Neural cell (in vitro differentiated cells): ENCODE measurements at regions not wholly inside any gene's neighbourhood (a gene's known extent, or its start where the extent isn't known, plus 50 kb on each side); places are given as distances from the start of the nearest gene placed in this dataset.
A peak's percentile ranks its signal among the peaks of the same experiment; 100 is the strongest.

Source experiments
- H2AFZ ChIP-seq: fragments of 200-600, 300-800 bp; sonication (generic), shearing (Covaris generic); 2 replicates; pipeline ENCODE4 v1.6.0; 2014; ENCODE audit warnings: low read depth, mild to moderate bottlenecking, antibody characterized with exemption, low read length, moderate library complexity
- H3F3A ChIP-seq: fragments of 200-600 bp; shearing (Covaris generic); 2 replicates; pipeline ENCODE4 v1.6.1; 2016; ENCODE audit warnings: mild to moderate bottlenecking, moderate library complexity, mixed read lengths, antibody characterized with exemption, low read length; ENCODE audit not compliant: insufficient read depth, poor library complexity, severe bottlenecking
- H3K27ac ChIP-seq: fragments of 200-600, 300-800 bp; sonication (generic), shearing (Covaris generic); 2 replicates; pipeline ENCODE4 v1.5.1; 2014; ENCODE audit warnings: mild to moderate bottlenecking, low read length, moderate library complexity
- H3K27me3 ChIP-seq: fragments of 300-800, 200-600 bp; sonication (generic), shearing (Covaris generic); 2 replicates; pipeline ENCODE4 v1.6.0; 2014; ENCODE audit warnings: mild to moderate bottlenecking, low read depth, low read length, moderate library complexity; ENCODE audit not compliant: insufficient read depth
- H3K36me3 ChIP-seq: fragments of 300-800, 200-600 bp; sonication (generic), shearing (Covaris generic); 2 replicates; pipeline ENCODE4 v1.5.1; 2014; ENCODE audit warnings: mild to moderate bottlenecking, antibody characterized with exemption, low read length, moderate library complexity; ENCODE audit not compliant: insufficient read depth
- H3K4me2 ChIP-seq: fragments of 300-800, 200-600 bp; sonication (generic), shearing (Covaris generic); 2 replicates; pipeline ENCODE4 v1.6.0; 2014; ENCODE audit warnings: mild to moderate bottlenecking, low read length
- H3K4me3 ChIP-seq: fragments of 300-800, 200-600 bp; sonication (generic), shearing (Covaris generic); 2 replicates; pipeline ENCODE4 v1.5.1; 2014; ENCODE audit warnings: mild to moderate bottlenecking, low read length, moderate library complexity
- H3K79me2 ChIP-seq: fragments of 200-600 bp; shearing (Covaris generic); replicated peaks from 2 replicates; pipeline ENCODE4 v1.6.0; 2014; ENCODE audit warnings: mild to moderate bottlenecking, low read length, moderate library complexity; ENCODE audit not compliant: insufficient read depth
- H3K9ac ChIP-seq: fragments of 300-800, 200-600 bp; sonication (generic), shearing (Covaris generic); 2 replicates; pipeline ENCODE4 v1.6.1; 2016; ENCODE audit warnings: mild to moderate bottlenecking, low read length, mixed read lengths
- H3K9me2 ChIP-seq: fragments of 200-600 bp; shearing (Covaris generic); 2 replicates; pipeline ENCODE4 v1.6.1; 2016; ENCODE audit warnings: mild to moderate bottlenecking, low read length, mixed read lengths; ENCODE audit not compliant: insufficient read depth
- H3K9me3 ChIP-seq: fragments of 200-600, 300-800 bp; sonication (generic), shearing (Covaris generic); 2 replicates; pipeline ENCODE4 v1.6.1; 2016; ENCODE audit warnings: mild to moderate bottlenecking, mixed run types, low read length, moderate library complexity, mixed read lengths
- H4K20me1 ChIP-seq: fragments of 200-600 bp; shearing (Covaris generic); 2 replicates; pipeline ENCODE4 v1.6.1; 2016; ENCODE audit warnings: mild to moderate bottlenecking, mixed run types; ENCODE audit not compliant: insufficient read depth
- EP300 ChIP-seq: fragments of 450-650 bp; conservative IDR thresholded peaks from 2 replicates; pipeline ENCODE4 v1.6.1; 2014; ENCODE audit warnings: antibody characterized with exemption, mild to moderate bottlenecking, moderate library complexity; ENCODE audit not compliant: poor library complexity, severe bottlenecking
- POLR2AphosphoS5 ChIP-seq: IDR thresholded peaks from 2 replicates; pipeline ENCODE4 v1.6.1; 2012
- RAD21 ChIP-seq: fragments of 450-650 bp; conservative IDR thresholded peaks from 2 replicates; pipeline ENCODE4 v1.6.1; 2014; ENCODE audit warnings: antibody characterized with exemption, mild to moderate bottlenecking, moderate library complexity
- SMC3 ChIP-seq: fragments of 450-650 bp; conservative IDR thresholded peaks from 2 replicates; pipeline ENCODE4 v1.6.1; 2014; ENCODE audit warnings: antibody characterized with exemption, mild to moderate bottlenecking, moderate library complexity; ENCODE audit not compliant: poor library complexity
- TAF1 ChIP-seq: IDR thresholded peaks from 2 replicates; pipeline ENCODE4 v1.6.1; 2012; ENCODE audit warnings: low read depth
- TF ChIP-seq, protein P1 (sequence below): IDR thresholded peaks from 2 replicates; pipeline ENCODE4 v1.6.1; 2012; ENCODE audit warnings: borderline replicate concordance

DNA sequence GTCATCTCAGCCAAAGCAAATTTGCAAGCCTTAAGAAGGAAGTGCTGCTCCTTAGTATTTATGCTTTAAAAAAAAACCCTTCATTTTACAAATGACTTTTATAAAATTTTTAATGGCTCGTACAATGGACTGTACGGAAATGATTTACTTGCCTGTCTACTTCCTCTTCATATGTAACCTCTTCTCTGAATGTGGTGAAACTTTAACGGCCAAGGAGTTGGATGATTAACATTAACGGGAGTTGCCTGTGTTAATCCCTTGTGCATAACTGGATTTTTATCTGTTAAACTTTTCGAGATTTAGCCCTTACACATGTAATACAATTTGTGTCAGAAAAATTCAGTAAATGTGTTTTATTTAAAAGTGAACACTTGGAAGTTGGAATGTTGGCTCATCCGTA, 429.4 kb downstream of the TBC1D4 start:
- Histone ChIP-seq H3K9me2 (no peaks in the 10 kb centered on the region), H3K36me3 (no peaks in the 10 kb centered on the region), H3K4me3 (no peak overlapping the region), H3K4me2 (no peak overlapping the region), H3K27ac (no peak overlapping the region), H3K9me3 (no peaks in the 10 kb centered on the region), H2AFZ (no peak overlapping the region), H4K20me1 (no peaks in the 10 kb centered on the region), H3F3A (peaks cover 6% of the 10 kb centered on the region), H3K79me2 (no peaks in the 10 kb centered on the region), H3K27me3 (no peaks in the 10 kb centered on the region), H3K9ac (no peak overlapping the region)
- TF ChIP-seq SMC3, result no peak

DNA sequence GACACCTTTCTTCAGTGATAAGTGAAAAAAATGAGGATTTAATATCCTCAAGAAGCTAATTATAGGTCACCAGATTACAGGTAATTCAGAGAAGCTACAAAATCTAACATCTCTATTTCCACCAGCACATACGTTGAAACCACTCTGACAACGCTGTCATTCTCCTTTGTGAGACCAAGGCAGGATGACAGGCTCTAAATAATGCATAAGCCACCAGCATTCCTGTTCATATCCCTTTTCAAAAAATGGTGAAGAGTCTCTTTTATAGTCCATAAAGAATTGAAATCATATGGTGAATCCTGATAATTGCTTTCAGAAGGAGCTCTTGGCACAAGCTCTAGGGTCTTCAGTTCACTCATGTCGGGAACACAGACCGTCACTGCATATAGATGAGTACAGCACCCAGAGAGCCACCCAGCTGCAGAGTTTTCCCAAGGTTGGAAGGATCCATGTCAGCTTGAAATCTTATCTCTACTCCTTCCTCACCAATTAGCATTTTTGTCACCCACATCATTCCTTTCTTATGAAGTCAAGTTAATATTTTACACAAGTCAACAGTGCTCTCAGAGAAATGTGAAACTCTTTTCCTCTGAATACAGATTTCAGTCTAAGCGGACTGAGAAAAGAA, 431.4 kb downstream of the TBC1D4 start:
- H3K79me2 ChIP-seq, result no peaks in the 10 kb centered on the region
- peak overlapping the region; percentile 74 for H3K27ac ChIP-seq
- H3K9me3 ChIP-seq, result no peaks in the 10 kb centered on the region
- H3K4me3 ChIP-seq, result peak overlapping the region; percentile 35
- H3K9ac ChIP-seq, result peak overlapping the region; percentile 25
- H2AFZ ChIP-seq, result no peak overlapping the region
- peak overlapping the region; percentile 5 for H3K4me2 ChIP-seq
- peaks cover 6% of the 10 kb centered on the region for H3F3A ChIP-seq
- H3K27me3 ChIP-seq, result no peaks in the 10 kb centered on the region
- H4K20me1 ChIP-seq, result no peaks in the 10 kb centered on the region
- no peaks in the 10 kb centered on the region for H3K36me3 ChIP-seq
- no peaks in the 10 kb centered on the region for H3K9me2 ChIP-seq
- TF ChIP-seq SMC3, result peak; percentile 12
- TF ChIP-seq TAF1, result no peak
- TF ChIP-seq POLR2AphosphoS5, result peak; percentile 49
- peak; percentile 82 for TF ChIP-seq EP300
- TF ChIP-seq RAD21, result no peak
- TF ChIP-seq, protein P1, sequence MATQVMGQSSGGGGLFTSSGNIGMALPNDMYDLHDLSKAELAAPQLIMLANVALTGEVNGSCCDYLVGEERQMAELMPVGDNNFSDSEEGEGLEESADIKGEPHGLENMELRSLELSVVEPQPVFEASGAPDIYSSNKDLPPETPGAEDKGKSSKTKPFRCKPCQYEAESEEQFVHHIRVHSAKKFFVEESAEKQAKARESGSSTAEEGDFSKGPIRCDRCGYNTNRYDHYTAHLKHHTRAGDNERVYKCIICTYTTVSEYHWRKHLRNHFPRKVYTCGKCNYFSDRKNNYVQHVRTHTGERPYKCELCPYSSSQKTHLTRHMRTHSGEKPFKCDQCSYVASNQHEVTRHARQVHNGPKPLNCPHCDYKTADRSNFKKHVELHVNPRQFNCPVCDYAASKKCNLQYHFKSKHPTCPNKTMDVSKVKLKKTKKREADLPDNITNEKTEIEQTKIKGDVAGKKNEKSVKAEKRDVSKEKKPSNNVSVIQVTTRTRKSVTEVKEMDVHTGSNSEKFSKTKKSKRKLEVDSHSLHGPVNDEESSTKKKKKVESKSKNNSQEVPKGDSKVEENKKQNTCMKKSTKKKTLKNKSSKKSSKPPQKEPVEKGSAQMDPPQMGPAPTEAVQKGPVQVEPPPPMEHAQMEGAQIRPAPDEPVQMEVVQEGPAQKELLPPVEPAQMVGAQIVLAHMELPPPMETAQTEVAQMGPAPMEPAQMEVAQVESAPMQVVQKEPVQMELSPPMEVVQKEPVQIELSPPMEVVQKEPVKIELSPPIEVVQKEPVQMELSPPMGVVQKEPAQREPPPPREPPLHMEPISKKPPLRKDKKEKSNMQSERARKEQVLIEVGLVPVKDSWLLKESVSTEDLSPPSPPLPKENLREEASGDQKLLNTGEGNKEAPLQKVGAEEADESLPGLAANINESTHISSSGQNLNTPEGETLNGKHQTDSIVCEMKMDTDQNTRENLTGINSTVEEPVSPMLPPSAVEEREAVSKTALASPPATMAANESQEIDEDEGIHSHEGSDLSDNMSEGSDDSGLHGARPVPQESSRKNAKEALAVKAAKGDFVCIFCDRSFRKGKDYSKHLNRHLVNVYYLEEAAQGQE, result peak; percentile 73

DNA sequence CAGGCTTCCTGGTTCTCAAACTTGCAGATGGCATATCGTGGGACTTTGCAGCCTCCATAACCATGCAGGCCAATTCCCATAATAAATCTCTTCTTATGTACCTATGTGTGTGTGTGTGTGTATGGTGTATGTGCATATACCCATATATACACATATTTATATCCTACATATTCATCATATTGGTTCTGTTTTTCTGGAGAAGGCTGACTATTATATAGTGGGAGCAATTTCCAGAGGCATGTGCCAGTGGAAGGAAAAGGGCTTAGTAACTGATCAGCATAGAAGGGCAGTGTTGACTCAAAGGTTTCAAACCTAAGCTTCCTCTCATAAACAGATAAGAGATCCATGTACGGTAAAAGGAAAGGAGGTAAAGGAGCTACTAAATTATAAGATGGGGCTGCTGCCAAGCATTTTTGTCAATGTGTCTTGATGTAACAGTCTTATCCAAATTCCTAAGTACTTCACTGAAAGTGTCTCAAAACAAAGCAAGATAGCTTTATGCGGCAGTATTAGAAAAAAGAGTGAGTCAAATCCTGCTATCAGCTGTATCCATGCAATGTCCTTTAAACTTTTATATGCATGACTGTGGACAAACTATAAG, 432.1 kb downstream of the TBC1D4 start:
- Histone ChIP-seq H3K27ac (peak overlapping the region; percentile 74), H3K9me2 (no peaks in the 10 kb centered on the region), H2AFZ (no peak overlapping the region), H3F3A (peaks cover 6% of the 10 kb centered on the region), H3K27me3 (no peaks in the 10 kb centered on the region), H3K4me3 (peak overlapping the region; percentile 35), H3K79me2 (no peaks in the 10 kb centered on the region), H3K36me3 (no peaks in the 10 kb centered on the region), H3K9ac (peak overlapping the region; percentile 25), H3K9me3 (no peaks in the 10 kb centered on the region), H4K20me1 (no peaks in the 10 kb centered on the region), H3K4me2 (no peak overlapping the region)
- TF ChIP-seq, protein P1, result no peak
- TF ChIP-seq TAF1, result no peak
